ENCODE measurements at regions not wholly inside any gene's neighbourhood (a gene's known extent, or its start where the extent isn't known, plus 50 kb on each side); places are given as distances from the start of the nearest gene placed in this dataset.
"Not testable (repeated sequence)": the region's sequence is repeated elsewhere in the genome, so short reads cannot be mapped to it uniquely, and the experiment has no call there.

DNA sequence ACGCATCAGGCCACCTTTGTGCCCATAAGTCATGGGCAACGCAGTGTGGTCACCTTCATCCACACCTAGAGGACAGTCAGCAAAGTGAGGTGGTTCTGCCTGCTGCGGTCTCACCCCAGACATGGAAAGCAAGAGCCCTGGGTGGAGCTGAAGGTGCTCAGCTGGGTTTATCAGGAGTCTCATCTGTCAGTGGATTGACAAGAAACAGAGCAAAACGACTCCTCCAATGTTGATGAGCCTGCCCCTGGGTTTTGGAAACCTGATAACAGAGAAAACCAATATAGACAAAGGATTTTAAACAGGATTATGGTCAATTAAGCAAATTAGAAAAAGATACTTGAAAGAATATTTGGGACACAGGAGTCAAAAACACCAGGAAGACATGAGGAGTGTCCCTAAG, 229.3 kb upstream of the PRSS58 start:
- TF ChIP-seq EZH2 (IDR thresholded peaks at IDR 0.05) (no peak), POLR2AphosphoS5 (IDR thresholded peaks at IDR 0.05; ENCODE audit: borderline replicate concordance, low read depth, low read length) (no peak), FOXP2 (optimal IDR thresholded peaks at IDR 0.05; ENCODE audit: control extremely low read depth, extremely low read length, insufficient read depth) (no peak)
- H3K9ac ChIP-seq (ENCODE audit: insufficient read length), result no peak overlapping the region
- H3K27ac ChIP-seq, result no peak overlapping the region
- no peaks in the 10 kb centered on the region for H3K36me3 ChIP-seq (ENCODE audit: insufficient read depth, low read length)
- no peaks in the 10 kb centered on the region for H3K9me3 ChIP-seq (ENCODE audit: low read depth, low read length)
- DNase-seq (ENCODE audit: low read depth, low spot score), result no peak
- no peak overlapping the region for H3K4me3 ChIP-seq

DNA sequence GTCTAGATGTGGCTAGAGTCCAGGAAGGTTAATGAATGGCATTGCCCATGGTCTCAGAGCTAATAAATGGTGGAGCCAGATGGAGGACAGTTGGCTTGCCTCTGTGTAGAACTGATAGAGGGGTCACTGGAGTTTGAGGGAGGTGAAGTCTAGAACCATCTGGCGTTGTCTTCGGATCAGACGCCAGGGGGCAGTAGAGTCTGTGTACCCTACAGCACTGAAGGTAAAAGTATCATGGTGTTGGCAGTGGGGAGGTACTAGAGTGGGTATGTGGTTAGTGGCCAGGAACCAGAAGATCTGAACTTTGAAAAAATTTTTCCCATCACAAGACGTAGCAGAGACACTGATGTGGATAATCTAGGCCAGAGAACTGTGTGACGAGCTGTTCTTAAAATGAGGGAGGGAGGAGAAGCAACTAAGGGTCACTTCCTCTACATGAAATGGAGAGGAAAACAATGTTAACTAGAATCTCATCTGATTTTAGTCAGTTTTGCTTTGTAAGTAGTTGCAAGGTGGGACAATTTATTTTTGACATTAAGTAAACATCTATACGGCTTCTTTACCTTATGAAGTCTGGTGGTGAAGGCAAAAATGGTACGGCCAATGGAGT, 227.9 kb upstream of the PRSS58 start:
- H3K27ac ChIP-seq, result no peak overlapping the region
- H3K9me3 ChIP-seq (ENCODE audit: low read depth, low read length), result no peaks in the 10 kb centered on the region
- H3K4me3 ChIP-seq, result no peak overlapping the region
- H3K9ac ChIP-seq (ENCODE audit: insufficient read length), result no peak overlapping the region
- no peaks in the 10 kb centered on the region for H3K36me3 ChIP-seq (ENCODE audit: insufficient read depth, low read length)
- TF ChIP-seq FOXP2 (optimal IDR thresholded peaks at IDR 0.05; ENCODE audit: control extremely low read depth, extremely low read length, insufficient read depth), result no peak
- TF ChIP-seq EZH2 (IDR thresholded peaks at IDR 0.05), result no peak
- TF ChIP-seq POLR2AphosphoS5 (IDR thresholded peaks at IDR 0.05; ENCODE audit: borderline replicate concordance, low read depth, low read length), result no peak
- DNase-seq (ENCODE audit: low read depth, low spot score), result no peak

DNA sequence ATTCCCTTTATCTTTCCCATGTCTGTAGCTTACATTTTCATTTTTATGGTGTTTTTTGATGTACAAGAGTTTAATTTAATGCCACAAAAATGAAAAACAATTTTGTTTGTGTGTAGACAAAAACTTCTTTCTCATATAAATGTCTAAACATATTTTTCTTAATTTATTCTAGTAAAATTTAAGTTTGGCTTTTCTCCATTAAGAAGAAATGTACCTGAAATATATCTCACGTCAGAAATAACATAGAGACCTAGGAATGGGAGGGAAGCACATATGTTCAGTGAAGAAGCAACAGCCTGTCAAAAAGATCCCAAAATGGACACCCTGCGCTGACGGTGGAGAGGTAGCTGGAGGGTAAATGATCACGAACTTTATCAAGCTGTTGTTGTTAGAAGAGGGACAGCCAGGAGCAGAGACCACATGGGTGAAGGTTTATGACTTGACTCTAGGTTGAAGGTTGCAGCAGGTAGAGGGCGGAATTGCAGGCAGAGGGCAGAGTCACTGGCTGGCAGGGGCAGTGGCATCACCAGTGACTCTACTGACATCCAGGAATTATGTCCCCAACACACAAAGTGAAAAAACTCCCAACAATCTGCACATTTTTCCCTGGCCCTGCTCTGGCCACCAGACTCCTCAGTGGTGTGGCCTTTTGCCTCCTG, 225.9 kb upstream of the PRSS58 start:
- Histone ChIP-seq H3K27ac (no peak overlapping the region), H3K9me3 (ENCODE audit: low read depth, low read length) (no peaks in the 10 kb centered on the region), H3K9ac (ENCODE audit: insufficient read length) (no peak overlapping the region), H3K36me3 (ENCODE audit: insufficient read depth, low read length) (no peaks in the 10 kb centered on the region), H3K4me3 (no peak overlapping the region)
- no peak for TF ChIP-seq EZH2 (IDR thresholded peaks at IDR 0.05)
- TF ChIP-seq FOXP2 (optimal IDR thresholded peaks at IDR 0.05; ENCODE audit: control extremely low read depth, extremely low read length, insufficient read depth), result no peak
- no peak for DNase-seq (ENCODE audit: low read depth, low spot score)

DNA sequence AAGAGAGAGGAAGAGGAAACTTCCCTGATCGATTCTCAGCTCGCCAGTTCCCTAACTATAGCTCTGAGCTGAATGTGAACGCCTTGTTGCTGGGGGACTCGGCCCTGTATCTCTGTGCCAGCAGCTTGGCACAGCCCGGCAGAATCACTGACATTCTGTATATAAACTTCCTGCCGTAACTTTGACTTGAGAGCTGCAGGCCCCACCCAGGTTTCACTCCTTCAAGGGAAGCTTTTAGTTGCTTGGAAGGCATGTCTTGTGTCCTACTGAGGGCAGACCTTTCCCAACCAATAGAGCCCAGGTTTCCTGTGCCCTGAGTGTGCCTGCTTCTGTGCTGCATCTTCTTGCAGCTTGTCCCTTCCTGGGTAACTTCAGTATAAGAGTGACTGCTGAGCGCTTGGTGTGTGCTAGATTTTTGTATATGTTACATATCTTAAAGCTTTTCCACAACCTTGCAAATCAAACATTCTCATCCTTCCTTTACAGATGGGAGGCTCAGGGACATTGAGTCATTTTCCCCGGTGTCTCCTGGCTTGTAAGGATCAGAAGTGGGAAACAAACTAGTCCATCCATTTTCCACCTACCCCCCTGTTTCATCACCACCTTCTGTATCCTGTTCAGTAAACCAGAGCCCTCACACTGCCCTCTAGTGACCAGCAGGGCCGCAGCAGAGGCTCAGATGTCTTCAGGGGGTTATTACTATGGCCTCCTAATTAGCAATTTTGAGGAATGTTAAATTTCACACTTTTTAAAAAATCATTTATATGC, 225.2 kb upstream of the PRSS58 start:
- no peak for DNase-seq (ENCODE audit: low read depth, low spot score)
- H3K27ac ChIP-seq, result no peak overlapping the region
- TF ChIP-seq FOXP2 (optimal IDR thresholded peaks at IDR 0.05; ENCODE audit: control extremely low read depth, extremely low read length, insufficient read depth) (no peak), POLR2AphosphoS5 (IDR thresholded peaks at IDR 0.05; ENCODE audit: borderline replicate concordance, low read depth, low read length) (no peak), EZH2 (IDR thresholded peaks at IDR 0.05) (no peak)

DNA sequence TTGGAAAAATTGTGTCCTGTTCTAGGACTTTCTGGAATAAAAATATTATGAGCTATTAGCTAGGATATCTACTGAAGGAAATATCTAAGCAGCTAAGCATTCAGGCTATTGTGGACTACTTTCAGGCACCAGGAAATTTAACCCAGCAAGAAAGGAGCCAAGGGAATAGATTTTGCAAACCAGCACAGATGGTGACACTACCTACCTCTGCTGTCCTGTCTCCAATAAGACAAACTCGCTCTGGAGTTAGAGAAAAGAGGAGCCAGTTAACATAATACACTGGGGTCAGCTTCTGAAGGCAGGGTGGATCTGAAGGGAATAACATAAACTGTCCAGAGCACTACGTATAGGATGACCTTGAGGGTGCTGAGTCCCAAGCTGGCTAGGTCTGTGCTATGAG, 223.7 kb upstream of the PRSS58 start:
- no peak for DNase-seq (ENCODE audit: low read depth, low spot score)
- no peak overlapping the region for H3K9ac ChIP-seq (ENCODE audit: insufficient read length)
- H3K27ac ChIP-seq, result no peak overlapping the region
- H3K9me3 ChIP-seq (ENCODE audit: low read depth, low read length), result no peaks in the 10 kb centered on the region
- no peaks in the 10 kb centered on the region for H3K36me3 ChIP-seq (ENCODE audit: insufficient read depth, low read length)
- TF ChIP-seq EZH2 (IDR thresholded peaks at IDR 0.05) (no peak), FOXP2 (optimal IDR thresholded peaks at IDR 0.05; ENCODE audit: control extremely low read depth, extremely low read length, insufficient read depth) (no peak), POLR2AphosphoS5 (IDR thresholded peaks at IDR 0.05; ENCODE audit: borderline replicate concordance, low read depth, low read length) (no peak)
- H3K4me3 ChIP-seq, result no peak overlapping the region

More for the DNA sequence above, 225.2 kb upstream of the PRSS58 start:
- H3K9ac ChIP-seq (ENCODE audit: insufficient read length), result no peak overlapping the region
- no peak overlapping the region for H3K4me3 ChIP-seq
- H3K36me3 ChIP-seq (ENCODE audit: insufficient read depth, low read length), result no peaks in the 10 kb centered on the region
- no peaks in the 10 kb centered on the region for H3K9me3 ChIP-seq (ENCODE audit: low read depth, low read length)

DNA sequence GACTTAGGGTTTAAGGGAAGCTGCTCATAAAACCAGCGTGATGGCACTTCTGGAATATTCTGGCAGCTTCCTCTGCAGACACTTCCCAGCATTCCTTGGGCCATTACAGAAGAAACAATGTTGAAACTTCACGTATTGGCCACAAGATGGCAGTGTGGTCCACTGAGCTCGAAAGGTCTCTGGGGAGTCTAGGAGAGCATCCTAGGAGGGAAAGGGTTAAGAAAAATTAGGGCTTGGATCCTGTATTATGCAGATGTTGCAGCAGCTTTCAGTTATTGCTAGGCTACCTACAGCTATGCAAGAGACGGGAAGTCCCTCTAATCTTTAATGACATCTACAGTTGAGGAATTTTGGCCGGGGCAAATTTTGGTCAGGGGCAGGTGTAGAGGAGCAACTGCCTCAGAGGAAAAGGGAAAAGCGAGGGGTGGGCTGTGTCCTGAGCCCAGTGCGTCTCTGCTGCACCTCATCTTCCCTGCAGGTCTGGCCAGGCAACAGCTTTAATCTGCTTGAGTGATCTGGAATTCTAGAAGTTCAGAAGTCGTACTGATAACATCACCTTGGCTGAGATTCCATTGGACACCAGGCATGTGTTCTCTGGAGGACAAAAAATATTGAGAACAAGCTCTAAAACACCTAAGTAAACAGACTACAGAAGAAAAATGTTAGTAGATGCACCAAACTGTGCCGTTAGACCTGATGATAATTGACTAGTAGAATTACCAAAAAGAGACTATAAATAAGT, 220.8 kb upstream of the PRSS58 start:
- no peak overlapping the region for H3K9ac ChIP-seq (ENCODE audit: insufficient read length)
- H3K27ac ChIP-seq, result no peak overlapping the region
- peak; percentile 3 for DNase-seq (ENCODE audit: low read depth, low spot score)
- no peak overlapping the region for H3K4me3 ChIP-seq
- TF ChIP-seq FOXP2 (optimal IDR thresholded peaks at IDR 0.05; ENCODE audit: control extremely low read depth, extremely low read length, insufficient read depth) (no peak), EZH2 (IDR thresholded peaks at IDR 0.05) (no peak), POLR2AphosphoS5 (IDR thresholded peaks at IDR 0.05; ENCODE audit: borderline replicate concordance, low read depth, low read length) (no peak)
- no peaks in the 10 kb centered on the region for H3K36me3 ChIP-seq (ENCODE audit: insufficient read depth, low read length)
- H3K9me3 ChIP-seq (ENCODE audit: low read depth, low read length), result no peaks in the 10 kb centered on the region

DNA sequence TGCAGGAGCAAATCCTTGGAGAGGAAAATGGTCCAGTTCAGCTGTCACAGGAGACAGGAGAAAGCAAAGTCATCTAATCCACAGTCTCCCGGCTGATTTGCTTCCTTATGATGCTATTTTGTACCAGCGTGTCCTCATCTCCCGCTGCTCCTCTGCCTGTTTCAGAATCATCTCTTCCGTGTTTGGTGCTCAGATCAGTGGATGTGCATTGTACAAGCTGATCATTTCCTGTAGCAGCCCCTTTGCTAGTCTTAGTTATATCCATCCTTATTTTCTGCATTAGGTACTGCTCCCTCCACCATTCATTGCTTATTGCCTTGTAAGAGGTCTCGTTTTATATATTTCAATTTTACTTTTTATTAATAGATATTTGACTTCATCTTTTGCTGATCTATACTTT, 219.9 kb upstream of the PRSS58 start:
- not testable (repeated sequence) for H3K36me3 ChIP-seq (ENCODE audit: insufficient read depth, low read length); DNase-seq (ENCODE audit: low read depth, low spot score); H3K27ac ChIP-seq; H3K4me3 ChIP-seq; H3K9me3 ChIP-seq (ENCODE audit: low read depth, low read length); H3K9ac ChIP-seq (ENCODE audit: insufficient read length)

DNA sequence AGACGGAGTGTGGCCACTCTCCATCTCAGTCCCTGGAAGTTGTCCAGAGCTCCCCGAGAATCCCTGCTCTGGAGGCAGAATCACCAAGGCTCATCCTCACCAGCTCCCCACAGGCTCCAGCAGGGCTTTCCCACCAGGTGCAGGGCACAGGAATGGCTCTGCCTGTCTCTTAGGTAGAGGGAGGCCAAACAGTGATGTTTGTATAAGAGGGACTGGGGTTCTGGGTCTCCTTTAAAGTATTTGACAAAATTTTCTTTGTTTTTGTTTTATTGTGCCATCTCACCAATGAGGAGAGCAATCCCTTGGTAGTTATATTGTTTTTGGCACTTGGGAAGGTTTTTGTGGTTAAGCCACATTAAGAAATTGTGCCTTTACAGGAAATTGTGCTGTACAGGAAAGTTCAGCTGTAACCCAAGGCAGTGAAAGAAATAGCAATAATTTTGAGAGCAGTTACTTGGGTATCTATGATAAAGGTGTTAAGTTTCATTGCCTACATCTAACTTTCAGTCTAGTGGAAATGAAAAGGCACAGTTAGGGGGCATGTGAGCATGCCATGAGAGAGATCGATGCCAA, 219.3 kb upstream of the PRSS58 start:
- Histone ChIP-seq H3K9ac (ENCODE audit: insufficient read length) (no peak overlapping the region), H3K27ac (no peak overlapping the region), H3K36me3 (ENCODE audit: insufficient read depth, low read length) (no peaks in the 10 kb centered on the region), H3K9me3 (ENCODE audit: low read depth, low read length) (no peaks in the 10 kb centered on the region), H3K4me3 (no peak overlapping the region)
- DNase-seq (ENCODE audit: low read depth, low spot score), result no peak
- no peak for TF ChIP-seq POLR2AphosphoS5 (IDR thresholded peaks at IDR 0.05; ENCODE audit: borderline replicate concordance, low read depth, low read length)
- no peak for TF ChIP-seq EZH2 (IDR thresholded peaks at IDR 0.05)
- no peak for TF ChIP-seq FOXP2 (optimal IDR thresholded peaks at IDR 0.05; ENCODE audit: control extremely low read depth, extremely low read length, insufficient read depth)

Measured in SK-N-MC (cell line).